ENCODE measurements at regions not wholly inside any gene's neighbourhood (a gene's known extent, or its start where the extent isn't known, plus 50 kb on each side); places are given as distances from the start of the nearest gene placed in this dataset.

DNA sequence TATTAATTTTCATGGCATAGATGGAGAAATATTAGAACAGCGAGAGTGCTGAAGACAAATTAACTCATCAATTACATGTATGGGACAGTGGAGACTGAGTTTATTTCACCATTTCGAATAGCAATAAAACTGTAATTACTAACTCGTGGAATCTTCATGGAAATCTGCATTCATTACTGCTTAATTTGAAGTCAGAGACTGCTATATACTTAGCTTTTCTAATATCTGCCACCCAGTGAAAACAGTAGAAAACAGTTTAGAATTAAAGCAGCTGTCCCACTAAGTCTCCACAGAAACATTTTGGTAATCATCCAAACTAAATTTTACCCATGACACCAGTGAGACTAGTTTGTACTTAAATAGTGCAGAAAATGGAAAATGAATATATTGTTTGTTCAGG is 56.8 kb downstream of the IZUMO3 start:
- Histone ChIP-seq H3K36me3 (no peaks in the 10 kb centered on the region), H3K27ac (no peak overlapping the region), H3K4me3 (no peak overlapping the region), H3K4me1 (ENCODE audit: insufficient read depth) (no peaks in the 10 kb centered on the region), H3K27me3 (no peaks in the 10 kb centered on the region), H3K9me3 (no peaks in the 10 kb centered on the region)
- no peak for TF ChIP-seq POLR2A (IDR thresholded peaks at IDR 0.05)
- no peak for TF ChIP-seq EP300 (IDR thresholded peaks at IDR 0.05)
- no peak for TF ChIP-seq CTCF (IDR thresholded peaks at IDR 0.05)
- no peak for DNase-seq
- intact Hi-C loops (cut with DNase I), result no loop called here
- WGBS, 3 donors, result 67 to 76% (median 67%) methylated on average over 3 of the region's 3 CpGs

DNA sequence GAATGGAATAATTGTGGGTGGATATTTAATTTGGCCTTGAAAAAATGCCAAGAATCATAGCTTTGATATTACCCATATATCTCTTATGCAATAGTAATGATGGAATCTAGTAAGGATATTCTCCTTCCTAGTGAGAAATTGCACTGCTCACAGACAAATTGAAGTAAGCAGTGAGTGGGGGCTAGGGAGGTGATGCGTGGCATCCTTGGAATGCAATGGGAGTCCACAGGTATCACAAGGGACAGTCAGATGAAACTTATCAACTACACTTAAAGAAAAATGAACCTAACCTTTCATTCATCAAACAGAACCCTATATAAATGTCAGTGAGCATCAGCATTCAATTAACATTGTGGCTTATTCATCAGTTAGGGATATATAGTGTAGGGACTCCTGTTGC is 57.8 kb downstream of the IZUMO3 start:
- WGBS, 3 donors, result 85 to 95% (median 86%) methylated on average over 1 of the region's 1 CpG
- no peak for DNase-seq
- no peaks in the 10 kb centered on the region for H3K36me3 ChIP-seq
- H3K27me3 ChIP-seq, result no peaks in the 10 kb centered on the region
- H3K9me3 ChIP-seq, result no peaks in the 10 kb centered on the region
- H3K27ac ChIP-seq, result no peak overlapping the region
- intact Hi-C loops (cut with DNase I), result no loop called here
- no peaks in the 10 kb centered on the region for H3K4me1 ChIP-seq (ENCODE audit: insufficient read depth)
- H3K4me3 ChIP-seq, result no peak overlapping the region
- no peak for TF ChIP-seq EP300 (IDR thresholded peaks at IDR 0.05)
- no peak for TF ChIP-seq CTCF (IDR thresholded peaks at IDR 0.05)
- TF ChIP-seq POLR2A (IDR thresholded peaks at IDR 0.05), result no peak

DNA sequence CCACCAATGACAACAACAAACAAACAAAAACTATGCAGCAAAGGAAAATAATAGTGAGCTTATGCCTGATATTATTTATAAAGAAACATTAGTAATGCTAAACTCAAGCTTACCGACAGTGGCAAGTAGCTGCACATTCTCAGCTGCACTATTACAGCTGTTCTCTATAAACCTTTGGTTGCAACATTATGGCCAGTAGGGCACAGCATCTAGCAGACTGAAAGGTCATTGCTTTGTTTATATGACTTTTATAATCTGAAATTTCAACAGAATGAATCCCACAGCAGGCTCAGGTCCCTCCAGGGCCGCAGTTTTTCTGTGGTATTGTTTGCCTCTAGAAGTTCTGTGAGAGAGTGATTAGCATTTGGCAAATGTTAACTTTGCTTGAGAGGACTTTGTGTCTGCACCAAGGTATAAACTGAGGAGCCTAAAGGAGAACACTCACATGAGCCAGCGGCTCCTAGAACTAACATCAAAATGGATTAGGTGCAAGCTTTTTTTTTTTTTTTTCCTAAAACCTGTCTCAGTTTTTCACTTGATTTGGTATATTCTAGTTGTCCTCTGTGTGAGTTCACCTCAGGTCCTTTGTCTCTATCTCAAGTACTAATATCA is 58.3 kb downstream of the IZUMO3 start:
- intact Hi-C loops (cut with DNase I), result no loop called here
- TF ChIP-seq EP300 (IDR thresholded peaks at IDR 0.05), result no peak
- no peak for TF ChIP-seq CTCF (IDR thresholded peaks at IDR 0.05)
- TF ChIP-seq POLR2A (IDR thresholded peaks at IDR 0.05), result no peak
- no peaks in the 10 kb centered on the region for H3K9me3 ChIP-seq

GRCh38 chr9:24479361-24480059 is 66.2 kb downstream of the IZUMO3 start:
- intact Hi-C loops (cut with DNase I), result no loop called here
- Histone ChIP-seq H3K4me3 (no peak overlapping the region), H3K36me3 (no peaks in the 10 kb centered on the region), H3K27ac (no peak overlapping the region), H3K9me3 (no peaks in the 10 kb centered on the region), H3K27me3 (no peaks in the 10 kb centered on the region), H3K4me1 (ENCODE audit: insufficient read depth) (no peaks in the 10 kb centered on the region)
- no peak for DNase-seq
- no peak for TF ChIP-seq EP300 (IDR thresholded peaks at IDR 0.05)
- 0 to 1% (median 1%) methylated on average over 6 of the region's 6 CpGs for WGBS, 3 donors

More for the DNA sequence above, 58.3 kb downstream of the IZUMO3 start:
- H3K27me3 ChIP-seq, result no peaks in the 10 kb centered on the region
- H3K4me3 ChIP-seq, result no peak overlapping the region
- no peaks in the 10 kb centered on the region for H3K4me1 ChIP-seq (ENCODE audit: insufficient read depth)
- no peak for DNase-seq
- H3K27ac ChIP-seq, result no peak overlapping the region
- no peaks in the 10 kb centered on the region for H3K36me3 ChIP-seq
- WGBS, 3 donors, result 14 to 44% (median 15%) methylated on average over 3 of the region's 3 CpGs

- H3K36me3 ChIP-seq, result no peaks in the 10 kb centered on the region
- DNase-seq, result no peak
- WGBS, 3 donors, result 62 to 73% (median 69%) methylated on average over 2 of the region's 2 CpGs
Measured at GRCh38 chr9:24464319-24464951, 81.3 kb downstream of the IZUMO3 start.

More at GRCh38 chr9:24464319-24464951, 81.3 kb downstream of the IZUMO3 start:
- Histone ChIP-seq H3K4me3 (no peak overlapping the region), H3K4me1 (ENCODE audit: insufficient read depth) (no peaks in the 10 kb centered on the region), H3K9me3 (no peaks in the 10 kb centered on the region), H3K27ac (no peak overlapping the region), H3K27me3 (no peaks in the 10 kb centered on the region)
- TF ChIP-seq CTCF (IDR thresholded peaks at IDR 0.05) (no peak), POLR2A (IDR thresholded peaks at IDR 0.05) (no peak), EP300 (IDR thresholded peaks at IDR 0.05) (no peak)
- intact Hi-C loops (cut with DNase I), result no loop called here

All from ovary (tissue), 7 donors.